Activated T-helper 9 cell treated with anti-CD3 and anti-CD28 coated beads, Interleukin-2, amount 50 U/mL, for 16 hours (primary cell): ENCODE measurements at regions not wholly inside any gene's neighbourhood (a gene's known extent, or its start where the extent isn't known, plus 50 kb on each side); places are given as distances from the start of the nearest gene placed in this dataset.
A peak's percentile ranks its signal among the peaks of the same experiment; 100 is the strongest.

Experiments
- DNase-seq: peaks from one replicate; pipeline ENCODE4 v3.0.0-alpha.2; 2020; ENCODE audit warnings: low read depth

- no peak for DNase-seq
Observed at GRCh38 chr2:6744038-6744437, 121.7 kb downstream of the CMPK2 start.

GRCh38 chr2:6747433-6747832 lies 118.3 kb downstream of the CMPK2 start:
- DNase-seq: no peak

GRCh38 chr2:6748406-6749067 lies 117.2 kb downstream of the CMPK2 start:
- DNase-seq: no peak

GRCh38 chr2:6749962-6750361 lies 115.7 kb downstream of the CMPK2 start:
- no peak for DNase-seq

- no peak for DNase-seq
Observed at GRCh38 chr2:6750411-6751158, 115.1 kb downstream of the CMPK2 start.

GRCh38 chr2:6754419-6754818 lies 111.3 kb downstream of the CMPK2 start:
- no peak for DNase-seq

GRCh38 chr2:6755456-6755855 lies 110.3 kb downstream of the CMPK2 start:
- no peak for DNase-seq

- no peak for DNase-seq
Observed at GRCh38 chr2:6757215-6757614, 108.5 kb downstream of the CMPK2 start.

- no peak for DNase-seq
Observed at GRCh38 chr2:6759689-6760088, 106.0 kb downstream of the CMPK2 start.

GRCh38 chr2:6760132-6760531 lies 105.6 kb downstream of the CMPK2 start:
- no peak for DNase-seq

- DNase-seq: no peak
Observed at GRCh38 chr2:6764968-6765723, 100.6 kb downstream of the CMPK2 start.

GRCh38 chr2:6769346-6769745 lies 96.4 kb downstream of the CMPK2 start:
- DNase-seq: no peak

- DNase-seq: no peak
Observed at GRCh38 chr2:6770006-6770405, 95.7 kb downstream of the CMPK2 start.

GRCh38 chr2:6771634-6772611 lies 93.8 kb downstream of the CMPK2 start:
- no peak for DNase-seq

- DNase-seq: peak; percentile 42
Observed at GRCh38 chr2:6773007-6773693, 92.6 kb downstream of the CMPK2 start.

GRCh38 chr2:6773694-6774044 lies 92.0 kb downstream of the CMPK2 start:
- DNase-seq: no peak

- no peak for DNase-seq
Observed at GRCh38 chr2:6776125-6776524, 89.6 kb downstream of the CMPK2 start.

GRCh38 chr2:6777626-6778025 lies 88.1 kb downstream of the CMPK2 start:
- no peak for DNase-seq

GRCh38 chr2:6780765-6781274 lies 84.9 kb downstream of the CMPK2 start:
- no peak for DNase-seq

GRCh38 chr2:6782517-6783237 lies 83.0 kb downstream of the CMPK2 start:
- no peak for DNase-seq
